GM12878 (cell line): ENCODE measurements at regions not wholly inside any gene's neighbourhood (a gene's known extent, or its start where the extent isn't known, plus 50 kb on each side); places are given as distances from the start of the nearest gene placed in this dataset.

ENCODE experiments used
- ATAC-seq: fragments of 200-7000 bp; cut with Tn5 transposase; 3 replicates; pipeline ENCODE4 v1.9.1; 2020; ENCODE audit warnings: mild to moderate bottlenecking, moderate library complexity
- BruUV-seq: library from RNA; stranded (reverse); fragments of 400-500 nt; replicated peaks from 2 replicates; lab custom pipeline; 2021; lab: Mats Ljungman, UMichigan
- CTCF ChIA-PET: fragments of 300-600 bp; sonication (Branson Sonifier 250); formaldehyde crosslinking; extraction: SDS; loops from one replicate; lab custom pipeline; 2021; ENCODE audit warnings: inconsistent platforms; lab: Yijun Ruan, JAX
- POLR2A ChIA-PET: fragments of 350-600 bp; formaldehyde crosslinking; extraction: SDS; loops from one replicate; lab custom pipeline; 2021; ENCODE audit warnings: inconsistent platforms; lab: Charles Lee
- RAD21 ChIA-PET: fragments of 300-600 bp; sonication (Branson Sonifier 250); formaldehyde crosslinking; loops from one replicate; lab custom pipeline; 2023; ENCODE audit warnings: antibody characterized with exemption; ENCODE audit not compliant: unreplicated experiment; lab: Charles Lee
- SMC1A ChIA-PET: fragments of 300-600 bp; sonication (Branson Sonifier 250); formaldehyde crosslinking; loops from one replicate; lab custom pipeline; 2023; ENCODE audit not compliant: unreplicated experiment, uncharacterized antibody; lab: Charles Lee
- DNase-seq: peaks from one replicate; pipeline ENCODE4 v3.0.0-alpha.2; 2011; ENCODE audit warnings: low read depth, low spot score
- FAIRE-seq: peaks from 3 replicates; lab custom pipeline; 2011; peaks lifted over from hg19 to GRCh38; lab: Jason Lieb, UNC
- H2AFZ ChIP-seq: 2 replicates; pipeline ENCODE4 v1.6.0; 2011; ENCODE audit warnings: low read depth, low read length, control low read depth; ENCODE audit not compliant: control insufficient read depth
- H3K27ac ChIP-seq: 2 replicates; pipeline ENCODE4 v1.5.1; 2011; ENCODE audit warnings: control low read depth; ENCODE audit not compliant: control insufficient read depth, insufficient read depth
- H3K27me3 ChIP-seq, 2 experiments: replicated peaks in 1 of 2; 2 replicates each; pipeline versions ENCODE4 v1.6.0 to v1.6.1; 2011; ENCODE audit warnings: low read length in 1 of 2; ENCODE audit not compliant: control insufficient read depth in 2 of 2, insufficient read depth in 2 of 2
- H3K36me3 ChIP-seq, 2 experiments: 2 replicates each; pipeline ENCODE4 v1.5.1; 2011; ENCODE audit warnings: low read length in 1 of 2; ENCODE audit not compliant: control insufficient read depth in 2 of 2, insufficient read depth in 2 of 2
- H3K4me1 ChIP-seq: 2 replicates; pipeline ENCODE4 v1.6.1; 2011; ENCODE audit warnings: mild to moderate bottlenecking, low read length, moderate library complexity, mixed read lengths; ENCODE audit not compliant: control insufficient read depth, insufficient read depth
- H3K4me2 ChIP-seq: 2 replicates; pipeline ENCODE4 v1.6.0; 2011; ENCODE audit warnings: control low read depth; ENCODE audit not compliant: control insufficient read depth, insufficient read depth
- H3K4me3 ChIP-seq: fragments of 200-600 bp; sonication (generic); 2 replicates; pipeline ENCODE4 v1.5.1; 2016
- H3K79me2 ChIP-seq: 2 replicates; pipeline ENCODE4 v1.6.0; 2011; ENCODE audit warnings: low read length; ENCODE audit not compliant: control insufficient read depth, insufficient read depth
- H3K9ac ChIP-seq: 2 replicates; pipeline ENCODE4 v1.8.0; 2011; ENCODE audit warnings: low read length, control low read depth, mixed read lengths; ENCODE audit not compliant: control insufficient read depth, insufficient read depth
- H3K9me3 ChIP-seq: replicated peaks from 3 replicates; pipeline ENCODE4 v1.5.1; 2011; ENCODE audit warnings: mild to moderate bottlenecking, low read length; ENCODE audit not compliant: control insufficient read depth, insufficient read depth
- H4K20me1 ChIP-seq: 2 replicates; pipeline ENCODE4 v1.6.0; 2011; ENCODE audit not compliant: control insufficient read depth, insufficient read depth
- ASH2L ChIP-seq: fragments of 300-600, 200-600 bp; sonication (generic); IDR thresholded peaks from 2 replicates; pipeline ENCODE4 v1.6.1; 2017; ENCODE audit warnings: low read depth, mild to moderate bottlenecking, borderline replicate concordance
- BRCA1 ChIP-seq: IDR thresholded peaks from 2 replicates; pipeline ENCODE4 v1.6.1; 2011; ENCODE audit warnings: low read depth, low read length, improper control_type of control experiment
- CEBPB ChIP-seq, 2 experiments: fragments of 150-350 bp in 1 of 2; IDR thresholded peaks; 2 replicates each; pipeline ENCODE4 v1.6.1; 2012 to 2014; ENCODE audit warnings: low read depth in 2 of 2, low read length in 2 of 2, borderline replicate concordance in 1 of 2, inconsistent platforms in 1 of 2
- CHD1 ChIP-seq: IDR thresholded peaks from 2 replicates; pipeline ENCODE4 v1.6.1; 2012; ENCODE audit warnings: low read depth, low read length, improper control_type of control experiment
- CHD4 ChIP-seq: fragments of 200-600 bp; sonication (generic); IDR thresholded peaks from 2 replicates; pipeline ENCODE4 v1.6.1; 2016; ENCODE audit warnings: mild to moderate bottlenecking
- CUX1 ChIP-seq: IDR thresholded peaks from 2 replicates; pipeline ENCODE4 v1.6.1; 2012; ENCODE audit warnings: improper control_type of control experiment, low read depth, low read length; ENCODE audit not compliant: insufficient replicate concordance
- E2F4 ChIP-seq: IDR thresholded peaks from 2 replicates; pipeline ENCODE4 v1.6.1; 2012; ENCODE audit warnings: low read depth, low read length, improper control_type of control experiment
- ESRRA ChIP-seq: IDR thresholded peaks from 2 replicates; pipeline ENCODE4 v1.6.1; 2012; ENCODE audit warnings: mild to moderate bottlenecking, low read length, improper control_type of control experiment
- EZH2 ChIP-seq: IDR thresholded peaks from 2 replicates; pipeline ENCODE4 v1.6.1; 2012; ENCODE audit warnings: low read depth, mild to moderate bottlenecking, control low read depth, inconsistent platforms, low read length, borderline replicate concordance; ENCODE audit not compliant: control insufficient read depth
- FOXK2 ChIP-seq: fragments of 450-650 bp; IDR thresholded peaks from 2 replicates; pipeline ENCODE4 v1.6.1; 2017; ENCODE audit warnings: mild to moderate bottlenecking, moderate library complexity
- HDAC6 ChIP-seq: fragments of 200-600 bp; sonication (generic); IDR thresholded peaks from one replicate; pipeline ENCODE4 v1.8.0; 2017; ENCODE audit warnings: antibody characterized with exemption; ENCODE audit not compliant: unreplicated experiment
- HDGF ChIP-seq: fragments of 450-650 bp; IDR thresholded peaks from 2 replicates; pipeline ENCODE4 v1.6.1; 2016; ENCODE audit warnings: antibody characterized with exemption
- MEF2B ChIP-seq: fragments of 450-650 bp; IDR thresholded peaks from 2 replicates; pipeline ENCODE4 v1.6.1; 2018; ENCODE audit warnings: mild to moderate bottlenecking, moderate library complexity; ENCODE audit not compliant: partially characterized antibody, poor library complexity, severe bottlenecking
- SP1 ChIP-seq: IDR thresholded peaks from one replicate; pipeline ENCODE4 v1.6.1; 2011; ENCODE audit warnings: low read depth, low read length
- TCF3 ChIP-seq: IDR thresholded peaks from 2 replicates; pipeline ENCODE4 v1.6.1; 2012; ENCODE audit warnings: low read depth, mild to moderate bottlenecking, low read length, borderline replicate concordance; ENCODE audit not compliant: insufficient read depth
- WGBS: methylation state at CpG from one replicate; pipeline ENCODE4 v1.1.6; 2016; ENCODE audit warnings: low lambda C conversion rate; ENCODE audit not compliant: insufficient replicate concordance, insufficient coverage; ENCODE audit errors: missing lambda C conversion rate; 5-methylcytosine and 5-hydroxymethylcytosine counted together
- in situ Hi-C: fragments of 300-500 bp; cut with MboI; formaldehyde crosslinking; loops from 9 replicates; pipeline ENCODE4 v1.14.3; 2018; ENCODE audit warnings: mixed read lengths
- intact Hi-C: fragments of 100-400 bp; cut with micrococcal nuclease; formaldehyde crosslinking; loops from one replicate; pipeline ENCODE4 v1.14.2; 2022; ENCODE audit not compliant: unreplicated experiment
- TF ChIP-seq, protein P1 (sequence below): fragments of 450-650 bp; IDR thresholded peaks from 2 replicates; pipeline ENCODE4 v1.6.1; 2017; ENCODE audit warnings: mild to moderate bottlenecking, low read depth, inconsistent platforms; ENCODE audit not compliant: poor library complexity, severe bottlenecking

- no peak for ATAC-seq
- H3K4me2 ChIP-seq, result no peak overlapping the region
- H3K4me1 ChIP-seq, result no peaks in the 10 kb centered on the region
- RAD21 ChIA-PET, result no interaction called here
- intact Hi-C loops (no loop called here), in situ Hi-C loops (no loop called here)
- POLR2A ChIA-PET, result no interaction called here
- H2AFZ ChIP-seq, result no peak overlapping the region
- no peak overlapping the region for H3K9ac ChIP-seq
- SMC1A ChIA-PET, result no interaction called here
- no peaks in the 10 kb centered on the region for H4K20me1 ChIP-seq
- CTCF ChIA-PET, result interaction anchor here (0.9 kb wide), 1 partner anchor 41 kb away, joined by 3 read pairs; no protein-coding TSS in a partner anchor
- no peak overlapping the region for H3K27ac ChIP-seq
- H3K4me3 ChIP-seq, result no peak overlapping the region
- FAIRE-seq, result no peak
- no peaks in the 10 kb centered on the region for H3K79me2 ChIP-seq
- H3K27me3 ChIP-seq, result no peaks in the 10 kb centered on the region
- BruUV-seq, result no TSS peak
- no peak for DNase-seq
- no peaks in the 10 kb centered on the region for H3K9me3 ChIP-seq
- H3K36me3 ChIP-seq, result no peaks in the 10 kb centered on the region
- WGBS, result 9% methylated on average over 4 of the region's 4 CpGs
- no peak for TF ChIP-seq BRCA1
- TF ChIP-seq, protein P1, sequence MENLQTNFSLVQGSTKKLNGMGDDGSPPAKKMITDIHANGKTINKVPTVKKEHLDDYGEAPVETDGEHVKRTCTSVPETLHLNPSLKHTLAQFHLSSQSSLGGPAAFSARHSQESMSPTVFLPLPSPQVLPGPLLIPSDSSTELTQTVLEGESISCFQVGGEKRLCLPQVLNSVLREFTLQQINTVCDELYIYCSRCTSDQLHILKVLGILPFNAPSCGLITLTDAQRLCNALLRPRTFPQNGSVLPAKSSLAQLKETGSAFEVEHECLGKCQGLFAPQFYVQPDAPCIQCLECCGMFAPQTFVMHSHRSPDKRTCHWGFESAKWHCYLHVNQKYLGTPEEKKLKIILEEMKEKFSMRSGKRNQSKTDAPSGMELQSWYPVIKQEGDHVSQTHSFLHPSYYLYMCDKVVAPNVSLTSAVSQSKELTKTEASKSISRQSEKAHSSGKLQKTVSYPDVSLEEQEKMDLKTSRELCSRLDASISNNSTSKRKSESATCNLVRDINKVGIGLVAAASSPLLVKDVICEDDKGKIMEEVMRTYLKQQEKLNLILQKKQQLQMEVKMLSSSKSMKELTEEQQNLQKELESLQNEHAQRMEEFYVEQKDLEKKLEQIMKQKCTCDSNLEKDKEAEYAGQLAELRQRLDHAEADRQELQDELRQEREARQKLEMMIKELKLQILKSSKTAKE, result no peak
- no peak for TF ChIP-seq MEF2B
- TF ChIP-seq CHD1, result no peak
- TF ChIP-seq TCF3, result no peak
- no peak for TF ChIP-seq HDGF
- no peak for TF ChIP-seq CEBPB (IDR thresholded peaks at IDR 0.05; ENCODE audit: borderline replicate concordance in 1 of 2, low read depth in 2 of 2, low read length in 2 of 2)
- no peak for TF ChIP-seq EZH2
- TF ChIP-seq CUX1, result no peak
- no peak for TF ChIP-seq ESRRA
- no peak for TF ChIP-seq SP1
- TF ChIP-seq E2F4, result no peak
- TF ChIP-seq HDAC6, result no peak
- TF ChIP-seq CHD4, result no peak
- no peak for TF ChIP-seq FOXK2
- no peak for TF ChIP-seq ASH2L
Measured at GRCh38 chr18:67035026-67035425, 431.1 kb upstream of the CDH19 start.
